NT2/D1 (cell line): ENCODE measurements at regions not wholly inside any gene's neighbourhood (a gene's known extent, or its start where the extent isn't known, plus 50 kb on each side); places are given as distances from the start of the nearest gene placed in this dataset.

Experiments used
- YY1 ChIP-seq: IDR thresholded peaks from 2 replicates; pipeline ENCODE4 v1.6.1; 2011; ENCODE audit not compliant: insufficient read length, insufficient read depth
- ZNF274 ChIP-seq: IDR thresholded peaks from 2 replicates; pipeline ENCODE4 v1.6.1; 2011; ENCODE audit warnings: mild to moderate bottlenecking, low read depth, low read length

- TF ChIP-seq YY1 (no peak), ZNF274 (no peak)
Measured at GRCh38 chr13:78382491-78382890, 220.9 kb downstream of the POU4F1 start.
